ENCODE measurements at regions not wholly inside any gene's neighbourhood (a gene's known extent, or its start where the extent isn't known, plus 50 kb on each side); places are given as distances from the start of the nearest gene placed in this dataset.

DNA sequence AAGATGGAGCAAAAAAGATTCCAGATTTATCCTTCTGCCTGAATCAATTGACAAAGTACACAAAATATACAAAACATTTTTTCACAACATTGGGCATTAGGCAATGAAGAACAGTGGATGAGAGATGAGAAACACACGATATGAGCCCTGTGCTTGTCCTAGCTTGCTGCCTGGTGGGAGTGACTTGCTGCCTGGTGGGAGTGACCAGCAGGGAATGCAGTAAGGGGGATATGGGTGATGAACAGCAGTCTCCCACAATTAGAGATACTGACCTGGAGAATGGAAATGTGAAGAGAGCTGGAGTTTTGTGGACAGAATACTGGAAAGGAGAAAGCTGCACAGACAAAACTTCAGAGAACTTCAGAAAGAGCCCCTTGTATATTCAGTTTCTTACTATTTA, 629.4 kb upstream of the FRG1 start:
- no peak for TF ChIP-seq POLR2A (IDR thresholded peaks at IDR 0.05)
- no peak for TF ChIP-seq EP300 (IDR thresholded peaks at IDR 0.05)
- TF ChIP-seq, protein P1, sequence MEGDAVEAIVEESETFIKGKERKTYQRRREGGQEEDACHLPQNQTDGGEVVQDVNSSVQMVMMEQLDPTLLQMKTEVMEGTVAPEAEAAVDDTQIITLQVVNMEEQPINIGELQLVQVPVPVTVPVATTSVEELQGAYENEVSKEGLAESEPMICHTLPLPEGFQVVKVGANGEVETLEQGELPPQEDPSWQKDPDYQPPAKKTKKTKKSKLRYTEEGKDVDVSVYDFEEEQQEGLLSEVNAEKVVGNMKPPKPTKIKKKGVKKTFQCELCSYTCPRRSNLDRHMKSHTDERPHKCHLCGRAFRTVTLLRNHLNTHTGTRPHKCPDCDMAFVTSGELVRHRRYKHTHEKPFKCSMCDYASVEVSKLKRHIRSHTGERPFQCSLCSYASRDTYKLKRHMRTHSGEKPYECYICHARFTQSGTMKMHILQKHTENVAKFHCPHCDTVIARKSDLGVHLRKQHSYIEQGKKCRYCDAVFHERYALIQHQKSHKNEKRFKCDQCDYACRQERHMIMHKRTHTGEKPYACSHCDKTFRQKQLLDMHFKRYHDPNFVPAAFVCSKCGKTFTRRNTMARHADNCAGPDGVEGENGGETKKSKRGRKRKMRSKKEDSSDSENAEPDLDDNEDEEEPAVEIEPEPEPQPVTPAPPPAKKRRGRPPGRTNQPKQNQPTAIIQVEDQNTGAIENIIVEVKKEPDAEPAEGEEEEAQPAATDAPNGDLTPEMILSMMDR (IDR thresholded peaks at IDR 0.05), result no peak
